B cell (primary cell): ENCODE measurements at regions not wholly inside any gene's neighbourhood (a gene's known extent, or its start where the extent isn't known, plus 50 kb on each side); places are given as distances from the start of the nearest gene placed in this dataset.

ENCODE experiments used
- ATAC-seq: fragments of 200-7000 bp; cut with Tn5 transposase; one replicate; pipeline ENCODE4 v1.10.0; 2021; ENCODE audit warnings: low read depth, mild to moderate bottlenecking, moderate number of reproducible peaks, moderate library complexity
- CTCF ChIA-PET: fragments of 350-600 bp; sonication (Branson Sonifier 250); formaldehyde crosslinking; loops from one replicate; lab custom pipeline; 2021; ENCODE audit warnings: antibody characterized with exemption, inconsistent platforms; lab: Charles Lee
- POLR2A ChIA-PET: fragments of 350-600 bp; sonication (Branson Sonifier 250); formaldehyde crosslinking; loops from one replicate; lab custom pipeline; 2021; ENCODE audit warnings: antibody characterized with exemption; lab: Charles Lee
- DNase-seq: peaks from one replicate; pipeline ENCODE4 v3.0.0; 2013
- H2AFZ ChIP-seq: 2 replicates; pipeline ENCODE4 v1.6.1; 2012; ENCODE audit warnings: mild to moderate bottlenecking, low read depth, low read length; ENCODE audit not compliant: insufficient read depth, poor library complexity, severe bottlenecking
- H3K27ac ChIP-seq, 2 donors: 1 replicate in 1 of 2; 2 replicates in 1 of 2; pipeline ENCODE4 v1.5.1; 2012 to 2013; ENCODE audit warnings: low read length in 2 of 2, mild to moderate bottlenecking in 2 of 2, moderate library complexity in 1 of 2
- H3K27me3 ChIP-seq, 4 experiments: fragments of 200-600 bp in 1 of 4; sonication (generic) in 1 of 4; replicated peaks in 1 of 4; 1 replicate in 2 of 4; 2 replicates in 2 of 4; pipeline versions ENCODE4 v1.6.1 to v1.7.0; 2013 to 2016; ENCODE audit warnings: low read length in 3 of 4, mild to moderate bottlenecking in 2 of 4, mixed read lengths in 1 of 4, moderate library complexity in 1 of 4; ENCODE audit not compliant: insufficient read depth in 4 of 4, control insufficient read depth in 3 of 4; ENCODE audit errors: control extremely low read depth in 1 of 4
- H3K36me3 ChIP-seq, 2 experiments: replicated peaks in 1 of 2; 1 replicate in 1 of 2; 2 replicates in 1 of 2; pipeline versions ENCODE4 v1.6.1 to v1.7.1; 2013; ENCODE audit warnings: low read length in 1 of 2; ENCODE audit not compliant: insufficient read depth in 2 of 2, control insufficient read depth in 1 of 2; ENCODE audit errors: control extremely low read depth in 1 of 2, extremely low read depth in 1 of 2
- H3K4me1 ChIP-seq, 2 donors: fragments of 200-600 bp in 1 of 2; sonication (generic) in 1 of 2; 1 replicate in 1 of 2; 2 replicates in 1 of 2; pipeline versions ENCODE4 v1.5.1 to v1.6.1; 2013 to 2017; ENCODE audit warnings: low read length in 2 of 2; ENCODE audit not compliant: control insufficient read depth in 2 of 2, insufficient read depth in 2 of 2
- H3K4me2 ChIP-seq: replicated peaks from 2 replicates; pipeline ENCODE3; 2012; ENCODE audit warnings: mild to moderate bottlenecking, low read depth, low read length; ENCODE audit not compliant: poor library complexity, severe bottlenecking
- H3K4me3 ChIP-seq, 5 experiments: fragments of 200-600 bp in 1 of 5; sonication (generic) in 1 of 5; 1 replicate in 3 of 5; 2 replicates in 2 of 5; pipeline versions ENCODE4 v1.5.1 to v1.7.0; 2011 to 2016; ENCODE audit warnings: low read length in 4 of 5, mild to moderate bottlenecking in 4 of 5, low read depth in 2 of 5, control low read depth in 1 of 5, moderate library complexity in 1 of 5; ENCODE audit not compliant: insufficient read depth in 1 of 5; ENCODE audit errors: control extremely low read depth in 1 of 5, extremely low read depth in 1 of 5
- H3K79me2 ChIP-seq: fragments of 200-600 bp; sonication (generic); one replicate; pipeline ENCODE4 v1.6.0; 2016; ENCODE audit warnings: low read length; ENCODE audit not compliant: control insufficient read depth, insufficient read depth
- H3K9ac ChIP-seq: fragments of 200-600 bp; sonication (generic); 2 replicates; pipeline ENCODE4 v1.6.1; 2017; ENCODE audit warnings: mild to moderate bottlenecking, low read length, moderate library complexity
- H3K9me3 ChIP-seq, 3 donors: one replicate each; pipeline versions ENCODE4 v1.6.1 to v1.7.1; 2013; ENCODE audit warnings: low read length in 2 of 3; ENCODE audit not compliant: control insufficient read depth in 2 of 3, insufficient read depth in 1 of 3; ENCODE audit errors: control extremely low read depth in 1 of 3
- H4K20me1 ChIP-seq: 2 replicates; pipeline ENCODE4 v1.6.0; 2012; ENCODE audit warnings: mild to moderate bottlenecking, low read length; ENCODE audit not compliant: insufficient read depth, control insufficient read depth, poor library complexity, severe bottlenecking
- H3K27ac Mint-ChIP-seq: one replicate; pipeline ENCODE4 v1.8.0; 2021; ENCODE audit warnings: mixed read lengths
- H3K27me3 Mint-ChIP-seq: one replicate; pipeline ENCODE4 v1.8.0; 2021; ENCODE audit warnings: mixed read lengths
- H3K4me1 Mint-ChIP-seq: one replicate; pipeline ENCODE4 v1.8.0; 2021; ENCODE audit warnings: mixed read lengths
- H3K4me3 Mint-ChIP-seq: one replicate; pipeline ENCODE4 v1.8.0; 2021; ENCODE audit warnings: mixed read lengths
- H3K9me3 Mint-ChIP-seq: one replicate; pipeline ENCODE4 v1.8.0; 2022; ENCODE audit warnings: mixed read lengths; ENCODE audit not compliant: insufficient read depth
- EZH2 ChIP-seq: IDR thresholded peaks from 2 replicates; pipeline ENCODE4 v1.6.1; 2012; ENCODE audit warnings: borderline replicate concordance, low read depth, mild to moderate bottlenecking, moderate library complexity, low read length; ENCODE audit not compliant: insufficient read depth, poor library complexity, severe bottlenecking
- WGBS: methylation state at CpG from one replicate; pipeline ENCODE4 v1.1.5; 2013; ENCODE audit warnings: missing lambda C conversion rate; ENCODE audit not compliant: insufficient coverage; 5-methylcytosine and 5-hydroxymethylcytosine counted together
- intact Hi-C: fragments of 100-400 bp; cut with micrococcal nuclease; formaldehyde crosslinking; loops from one replicate; pipeline ENCODE4 v1.10.0; 2022
- TF ChIP-seq, protein P1 (sequence below): fragments of 200-600 bp; IDR thresholded peaks from one replicate; pipeline ENCODE4 v1.8.0; 2022; ENCODE audit warnings: antibody characterized with exemption, mild to moderate bottlenecking

DNA sequence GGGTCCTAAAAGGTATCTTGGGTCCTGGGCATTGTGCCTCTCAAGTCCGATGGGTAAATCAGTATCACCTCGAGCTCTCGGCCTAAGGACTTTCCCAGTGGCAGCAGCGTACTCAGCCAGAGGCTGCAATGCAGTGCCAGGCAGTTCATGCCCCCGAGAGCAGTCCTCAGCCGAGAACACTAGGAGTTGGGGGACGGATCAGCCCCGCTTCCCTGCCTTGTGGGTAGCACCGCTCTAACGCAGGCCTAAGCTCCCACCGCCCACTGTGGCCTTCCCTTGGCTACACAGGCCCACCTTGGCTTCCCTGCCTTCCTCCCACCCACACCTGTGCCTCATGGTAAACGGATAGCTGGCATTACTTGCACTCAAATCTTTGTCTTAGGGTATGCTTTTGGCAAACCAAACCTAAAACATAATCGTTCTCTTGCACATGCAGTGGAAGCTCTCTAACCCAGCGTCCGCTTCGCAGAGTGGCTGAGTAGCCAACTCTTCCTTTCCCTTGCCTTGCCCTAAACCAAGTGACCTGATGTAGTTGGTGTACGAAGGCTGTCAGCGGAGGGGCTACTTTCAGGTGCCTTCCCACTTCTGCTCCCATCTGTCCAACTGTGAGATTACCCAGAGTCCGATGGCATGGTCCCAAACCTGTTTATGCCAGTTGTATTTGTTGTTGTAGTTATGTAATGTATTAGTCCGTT, 73.2 kb upstream of the CHST15 start:
- POLR2A ChIA-PET: interaction anchor here (0.6 kb wide), 1 partner anchor 68 kb away, joined by 5 read pairs; no protein-coding TSS in a partner anchor
- no peaks in the 10 kb centered on the region for H3K4me1 Mint-ChIP-seq

DNA sequence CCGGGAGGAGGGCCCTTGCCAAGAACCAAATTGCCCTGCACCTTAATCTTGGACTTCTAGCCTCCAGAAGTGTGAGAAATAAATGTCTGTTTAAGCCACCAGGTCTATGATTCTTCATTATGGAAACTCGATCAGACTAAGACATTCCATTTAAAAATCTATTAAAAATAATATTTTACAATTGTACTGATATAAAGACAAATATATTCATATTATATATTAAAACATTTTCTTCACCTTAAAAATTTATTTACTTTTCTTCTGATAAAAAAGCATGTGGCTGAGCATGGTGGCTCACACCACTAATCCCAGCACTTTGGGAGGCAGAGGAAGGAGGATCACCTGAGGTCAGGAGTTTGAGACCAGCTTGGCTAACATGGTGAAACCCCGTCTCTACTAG, 72.4 kb upstream of the CHST15 start:
- Histone ChIP-seq H3K4me3 (no peak overlapping the region), H3K27ac (no peak overlapping the region), H3K9me3 (no peaks in the 10 kb centered on the region), H3K9ac (no peak overlapping the region), H3K4me2 (no peak overlapping the region), H3K36me3 (no peaks in the 10 kb centered on the region), H3K27me3 (no peaks in the 10 kb centered on the region), H3K4me1 (no peaks in the 10 kb centered on the region), H4K20me1 (no peaks in the 10 kb centered on the region), H2AFZ (no peak overlapping the region), H3K79me2 (no peaks in the 10 kb centered on the region)
- ChIA-PET CTCF (no interaction called here), POLR2A (interaction anchor here (0.6 kb wide), 1 partner anchor 67 kb away, joined by 5 read pairs; no protein-coding TSS in a partner anchor)
- DNase-seq (no peak), ATAC-seq (no peak)
- intact Hi-C loops: no loop called here
- peaks cover 6% of the 10 kb centered on the region for H3K27me3 Mint-ChIP-seq
- H3K9me3 Mint-ChIP-seq: no peaks in the 10 kb centered on the region
- TF ChIP-seq, protein P1, sequence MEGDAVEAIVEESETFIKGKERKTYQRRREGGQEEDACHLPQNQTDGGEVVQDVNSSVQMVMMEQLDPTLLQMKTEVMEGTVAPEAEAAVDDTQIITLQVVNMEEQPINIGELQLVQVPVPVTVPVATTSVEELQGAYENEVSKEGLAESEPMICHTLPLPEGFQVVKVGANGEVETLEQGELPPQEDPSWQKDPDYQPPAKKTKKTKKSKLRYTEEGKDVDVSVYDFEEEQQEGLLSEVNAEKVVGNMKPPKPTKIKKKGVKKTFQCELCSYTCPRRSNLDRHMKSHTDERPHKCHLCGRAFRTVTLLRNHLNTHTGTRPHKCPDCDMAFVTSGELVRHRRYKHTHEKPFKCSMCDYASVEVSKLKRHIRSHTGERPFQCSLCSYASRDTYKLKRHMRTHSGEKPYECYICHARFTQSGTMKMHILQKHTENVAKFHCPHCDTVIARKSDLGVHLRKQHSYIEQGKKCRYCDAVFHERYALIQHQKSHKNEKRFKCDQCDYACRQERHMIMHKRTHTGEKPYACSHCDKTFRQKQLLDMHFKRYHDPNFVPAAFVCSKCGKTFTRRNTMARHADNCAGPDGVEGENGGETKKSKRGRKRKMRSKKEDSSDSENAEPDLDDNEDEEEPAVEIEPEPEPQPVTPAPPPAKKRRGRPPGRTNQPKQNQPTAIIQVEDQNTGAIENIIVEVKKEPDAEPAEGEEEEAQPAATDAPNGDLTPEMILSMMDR: no peak
- no peak for TF ChIP-seq EZH2
- H3K4me3 Mint-ChIP-seq: no peak overlapping the region
- H3K4me1 Mint-ChIP-seq: no peaks in the 10 kb centered on the region
- no CpG with 5 or more reads among the region's 3 CpGs for WGBS
- H3K27ac Mint-ChIP-seq: no peak overlapping the region

More for the DNA sequence above, 73.2 kb upstream of the CHST15 start:
- no peaks in the 10 kb centered on the region for H3K4me1 ChIP-seq
- H3K27ac Mint-ChIP-seq: no peak overlapping the region
- no peak overlapping the region for H3K4me3 Mint-ChIP-seq
- DNase-seq (no peak), ATAC-seq (no peak)
- no peak overlapping the region for H3K9ac ChIP-seq
- no peaks in the 10 kb centered on the region for H3K9me3 ChIP-seq
- no peak overlapping the region for H3K4me3 ChIP-seq
- intact Hi-C loops: no loop called here
- TF ChIP-seq, protein P1: no peak
- TF ChIP-seq EZH2: no peak
- H3K79me2 ChIP-seq: no peaks in the 10 kb centered on the region
- no peak overlapping the region for H2AFZ ChIP-seq
- WGBS: 85% methylated on average over 16 of the region's 20 CpGs
- no peaks in the 10 kb centered on the region for H3K27me3 ChIP-seq
- H3K27me3 Mint-ChIP-seq: peaks cover 6% of the 10 kb centered on the region
- CTCF ChIA-PET: no interaction called here
- no peaks in the 10 kb centered on the region for H3K9me3 Mint-ChIP-seq
- no peak overlapping the region for H3K4me2 ChIP-seq
- H3K27ac ChIP-seq: no peak overlapping the region
- H3K36me3 ChIP-seq: no peaks in the 10 kb centered on the region
- H4K20me1 ChIP-seq: no peaks in the 10 kb centered on the region
